IMR-90 (cell line): ENCODE measurements at regions not wholly inside any gene's neighbourhood (a gene's known extent, or its start where the extent isn't known, plus 50 kb on each side); places are given as distances from the start of the nearest gene placed in this dataset.

Experiments
- ATAC-seq: fragments of 200-7000 bp; cut with Tn5 transposase; 2 replicates; pipeline ENCODE4 v1.9.1; 2020; ENCODE audit warnings: low read depth, mild to moderate bottlenecking, moderate library complexity
- BruUV-seq: library from RNA; stranded (reverse); fragments of 400-500 nt; replicated peaks from 2 replicates; lab custom pipeline; 2021; lab: Mats Ljungman, UMichigan
- CTCF ChIA-PET: fragments of 300-600 bp; formaldehyde crosslinking; extraction: SDS; loops from one replicate; lab custom pipeline; 2021; ENCODE audit warnings: antibody characterized with exemption; lab: Yijun Ruan, JAX
- POLR2A ChIA-PET: fragments of 300-600 bp; sonication (Branson Sonifier 250); formaldehyde crosslinking; loops from one replicate; lab custom pipeline; 2022; ENCODE audit warnings: antibody characterized with exemption; ENCODE audit not compliant: unreplicated experiment; lab: Charles Lee
- DNase-seq: peaks from one replicate; pipeline ENCODE4 v3.0.0; 2013
- H2AFZ ChIP-seq: replicated peaks from 2 replicates; pipeline ENCODE3; 2013; ENCODE audit warnings: low read length, mild to moderate bottlenecking; ENCODE audit not compliant: poor library complexity
- H2AK5ac ChIP-seq: 2 replicates; pipeline ENCODE4 v1.6.1; 2013; ENCODE audit warnings: low read depth, low read length, inconsistent platforms
- H2AK9ac ChIP-seq: replicated peaks from 2 replicates; pipeline ENCODE3; 2013; ENCODE audit warnings: mild to moderate bottlenecking, low read depth, low read length, moderate library complexity; ENCODE audit not compliant: poor library complexity
- H2BK120ac ChIP-seq: 2 replicates; pipeline ENCODE4 v1.6.1; 2013; ENCODE audit warnings: low read depth, low read length, inconsistent platforms
- H2BK15ac ChIP-seq: 3 replicates; pipeline ENCODE4 v1.6.1; 2013; ENCODE audit warnings: low read depth, low read length, inconsistent platforms
- H2BK20ac ChIP-seq: 2 replicates; pipeline ENCODE4 v1.6.1; 2013; ENCODE audit warnings: low read depth, mild to moderate bottlenecking, inconsistent platforms, low read length, moderate library complexity
- H2BK5ac ChIP-seq: 2 replicates; pipeline ENCODE4 v1.6.1; 2013; ENCODE audit warnings: mild to moderate bottlenecking, low read depth, low read length, inconsistent platforms; ENCODE audit not compliant: poor library complexity, severe bottlenecking
- H3K14ac ChIP-seq: replicated peaks from 2 replicates; pipeline ENCODE4 v1.6.1; 2013; ENCODE audit warnings: low read depth, low read length, inconsistent platforms
- H3K18ac ChIP-seq: 2 replicates; pipeline ENCODE4 v1.6.1; 2013; ENCODE audit warnings: low read depth, low read length, control low read depth
- H3K23ac ChIP-seq: 2 replicates; pipeline ENCODE4 v1.6.1; 2013; ENCODE audit warnings: low read depth, low read length, inconsistent platforms
- H3K27ac ChIP-seq: 2 replicates; pipeline ENCODE4 v1.5.1; 2013; ENCODE audit warnings: mild to moderate bottlenecking, control low read depth, low read length; ENCODE audit not compliant: insufficient read depth
- H3K27me3 ChIP-seq: 2 replicates; pipeline ENCODE4 v1.6.1; 2013; ENCODE audit warnings: low read length; ENCODE audit not compliant: control insufficient read depth, insufficient read depth
- H3K36me3 ChIP-seq: 2 replicates; pipeline ENCODE4 v1.6.1; 2013; ENCODE audit warnings: low read length, mixed read lengths; ENCODE audit not compliant: control insufficient read depth, insufficient read depth
- H3K4ac ChIP-seq: 2 replicates; pipeline ENCODE4 v1.6.1; 2013; ENCODE audit warnings: low read depth, low read length, inconsistent platforms
- H3K4me1 ChIP-seq: 2 replicates; pipeline ENCODE4 v1.6.1; 2013; ENCODE audit warnings: low read length, mixed read lengths; ENCODE audit not compliant: control insufficient read depth, insufficient read depth
- H3K4me2 ChIP-seq: 2 replicates; pipeline ENCODE4 v1.6.1; 2013; ENCODE audit warnings: low read depth, mild to moderate bottlenecking, control low read depth, low read length, moderate library complexity
- H3K4me3 ChIP-seq: 2 replicates; pipeline ENCODE4 v1.5.1; 2013; ENCODE audit warnings: low read depth, mild to moderate bottlenecking, control low read depth, low read length, moderate library complexity; ENCODE audit not compliant: insufficient read depth
- H3K56ac ChIP-seq: 2 replicates; pipeline ENCODE4 v1.6.1; 2013; ENCODE audit warnings: low read length, inconsistent platforms; ENCODE audit not compliant: insufficient read depth; ENCODE audit errors: extremely low read depth
- H3K79me1 ChIP-seq, 2 experiments: 2 replicates each; pipeline ENCODE4 v1.6.1; 2013; ENCODE audit warnings: low read length in 2 of 2, inconsistent platforms in 1 of 2, low read depth in 1 of 2
- H3K9ac ChIP-seq: 2 replicates; pipeline ENCODE4 v1.6.1; 2013; ENCODE audit warnings: low read depth, low read length, control low read depth
- H3K9me1 ChIP-seq: 2 replicates; pipeline ENCODE4 v1.6.1; 2013; ENCODE audit warnings: low read length, inconsistent platforms; ENCODE audit not compliant: insufficient read depth
- H3K9me3 ChIP-seq: 2 replicates; pipeline ENCODE4 v1.6.1; 2013; ENCODE audit warnings: low read length; ENCODE audit not compliant: control insufficient read depth, insufficient read depth
- H4K20me1 ChIP-seq: 2 replicates; pipeline ENCODE4 v1.6.1; 2013; ENCODE audit warnings: low read length, inconsistent platforms; ENCODE audit not compliant: insufficient read depth
- H4K5ac ChIP-seq: 2 replicates; pipeline ENCODE4 v1.6.1; 2013; ENCODE audit warnings: mild to moderate bottlenecking, low read depth, low read length, control low read depth
- H4K8ac ChIP-seq, 2 experiments: 2 replicates each; pipeline ENCODE4 v1.6.1; 2013; ENCODE audit warnings: low read depth in 2 of 2, low read length in 2 of 2, control low read depth in 1 of 2, inconsistent platforms in 1 of 2
- H4K91ac ChIP-seq: 2 replicates; pipeline ENCODE4 v1.6.1; 2013; ENCODE audit warnings: low read depth, low read length, inconsistent platforms; ENCODE audit not compliant: insufficient read depth
- BHLHE40 ChIP-seq: fragments of 150-350 bp; IDR thresholded peaks from 2 replicates; pipeline ENCODE4 v1.6.1; 2016; ENCODE audit warnings: mild to moderate bottlenecking, low read depth, low read length
- CEBPB ChIP-seq: IDR thresholded peaks from 2 replicates; pipeline ENCODE4 v1.6.1; 2012; ENCODE audit warnings: low read depth, low read length, improper control_type of control experiment
- CHD1 ChIP-seq: IDR thresholded peaks from 2 replicates; pipeline ENCODE4 v1.6.1; 2012; ENCODE audit warnings: low read depth, low read length, improper control_type of control experiment
- ELK1 ChIP-seq: fragments of 150-350 bp; IDR thresholded peaks from 2 replicates; pipeline ENCODE4 v1.6.1; 2016; ENCODE audit warnings: low read depth, mild to moderate bottlenecking, low read length, moderate library complexity, borderline replicate concordance
- FOS ChIP-seq: fragments of 150-350 bp; IDR thresholded peaks from 2 replicates; pipeline ENCODE4 v1.6.1; 2016; ENCODE audit warnings: low read depth, low read length
- MAFK ChIP-seq: IDR thresholded peaks from 2 replicates; pipeline ENCODE4 v1.6.1; 2012; ENCODE audit warnings: low read depth, low read length, improper control_type of control experiment
- MAZ ChIP-seq: IDR thresholded peaks from 2 replicates; pipeline ENCODE4 v1.6.1; 2012; ENCODE audit warnings: low read depth, mild to moderate bottlenecking, low read length, improper control_type of control experiment, moderate library complexity, borderline replicate concordance
- MXI1 ChIP-seq: IDR thresholded peaks from 2 replicates; pipeline ENCODE4 v1.6.1; 2012; ENCODE audit warnings: low read depth, mild to moderate bottlenecking, low read length, moderate library complexity, borderline replicate concordance
- NFE2L2 ChIP-seq: fragments of 150-350 bp; IDR thresholded peaks from 2 replicates; pipeline ENCODE4 v1.6.1; 2016; ENCODE audit warnings: low read depth, mild to moderate bottlenecking, low read length
- POLR2A ChIP-seq: IDR thresholded peaks from 2 replicates; pipeline ENCODE4 v1.6.1; 2012; ENCODE audit warnings: mild to moderate bottlenecking, low read depth, low read length
- RAD21 ChIP-seq: IDR thresholded peaks from 2 replicates; pipeline ENCODE4 v1.6.1; 2012; ENCODE audit warnings: low read length, improper control_type of control experiment
- RCOR1 ChIP-seq: IDR thresholded peaks from 2 replicates; pipeline ENCODE4 v1.6.1; 2012; ENCODE audit warnings: mild to moderate bottlenecking, low read length, improper control_type of control experiment; ENCODE audit not compliant: insufficient replicate concordance
- RFX5 ChIP-seq: IDR thresholded peaks from 2 replicates; pipeline ENCODE4 v1.8.0; 2012; ENCODE audit warnings: low read depth, mild to moderate bottlenecking, low read length, moderate library complexity
- SMC3 ChIP-seq: fragments of 150-350 bp; IDR thresholded peaks from 2 replicates; pipeline ENCODE4 v1.6.1; 2016; ENCODE audit warnings: low read depth, mild to moderate bottlenecking, antibody characterized with exemption, low read length, moderate library complexity
- USF2 ChIP-seq: fragments of 150-350 bp; IDR thresholded peaks from 2 replicates; pipeline ENCODE4 v1.6.1; 2017; ENCODE audit warnings: mild to moderate bottlenecking, antibody characterized with exemption, low read length, low read depth
- WGBS, 2 experiments: methylation state at CpG; one replicate each; pipeline versions ENCODE4 v1.1.5 to v1.1.7; 2013; ENCODE audit warnings: missing lambda C conversion rate in 2 of 2; ENCODE audit not compliant: insufficient read length in 1 of 2; ENCODE audit errors: extremely low coverage in 2 of 2; 5-methylcytosine and 5-hydroxymethylcytosine counted together
- dilution Hi-C: fragments of 300-500 bp; cut with HindIII; formaldehyde crosslinking; loops from one replicate; pipeline ENCODE4 v1.14.3; 2018; ENCODE audit warnings: low sequenced_read_pairs; ENCODE audit not compliant: unreplicated experiment
- in situ Hi-C: fragments of 300-500 bp; cut with MboI; formaldehyde crosslinking; loops from 3 replicates; pipeline ENCODE4 v1.14.3; 2019; ENCODE audit warnings: low sequenced_read_pairs, inconsistent platforms, mixed read lengths
- intact Hi-C: fragments of 100-400 bp; cut with micrococcal nuclease; formaldehyde crosslinking; loops from 2 replicates; pipeline ENCODE4 v1.10.0; 2022
- TF ChIP-seq, protein P1 (sequence below): conservative IDR thresholded peaks from 2 replicates; pipeline ENCODE4 v1.5.1; 2012; ENCODE audit warnings: mild to moderate bottlenecking, low read depth, low read length, improper control_type of control experiment

DNA sequence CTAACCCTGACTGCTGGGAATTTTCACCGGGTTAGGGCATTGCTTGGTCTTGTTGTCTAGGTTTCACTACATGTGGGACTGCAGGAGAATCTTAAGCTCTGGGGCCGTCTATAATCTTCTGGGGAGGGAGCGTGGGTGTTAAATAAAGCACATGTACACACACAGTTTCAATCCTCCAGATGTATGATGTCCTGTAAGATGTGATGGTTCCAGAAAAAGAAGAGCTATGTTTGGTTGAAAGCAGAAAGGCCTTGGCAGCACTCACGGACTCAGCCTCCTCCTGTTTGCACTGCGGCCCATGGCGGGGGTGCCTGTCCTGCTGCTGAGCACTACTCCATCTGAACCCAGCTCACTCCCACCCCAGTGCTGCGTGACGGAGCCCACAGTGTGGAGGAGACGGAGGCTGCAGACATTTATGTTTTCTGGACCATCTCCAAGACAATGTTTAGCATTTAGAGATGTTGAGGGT, 343.5 kb downstream of the TEX29 start:
- peaks cover 49% of the 10 kb centered on the region for H3K9me3 ChIP-seq
- intact Hi-C loops (no loop called here), in situ Hi-C loops (no loop called here), dilution Hi-C loops (no loop called here)
- H3K4me2 ChIP-seq: no peak overlapping the region
- H3K4ac ChIP-seq: no peak overlapping the region
- no peaks in the 10 kb centered on the region for H3K4me1 ChIP-seq
- H4K20me1 ChIP-seq: no peaks in the 10 kb centered on the region
- CTCF ChIA-PET: no interaction called here
- POLR2A ChIA-PET: no interaction called here
- no peak overlapping the region for H3K9ac ChIP-seq
- H3K36me3 ChIP-seq: no peaks in the 10 kb centered on the region
- no peak overlapping the region for H2AK9ac ChIP-seq
- H4K91ac ChIP-seq: no peak overlapping the region
- H3K27me3 ChIP-seq: no peaks in the 10 kb centered on the region
- no CpG with 5 or more reads among the region's 9 CpGs for WGBS, 2 experiments
- no peak overlapping the region for H4K8ac ChIP-seq
- H2BK20ac ChIP-seq: no peak overlapping the region
- no peak for ATAC-seq
- H4K5ac ChIP-seq: no peak overlapping the region
- H3K4me3 ChIP-seq: no peak overlapping the region
- H2AK5ac ChIP-seq: no peak overlapping the region
- no peak overlapping the region for H2BK15ac ChIP-seq
- TF ChIP-seq NFE2L2 (no peak), RAD21 (no peak), MAFK (no peak), SMC3 (no peak), USF2 (no peak), CHD1 (no peak), MAZ (no peak), BHLHE40 (no peak), FOS (no peak), MXI1 (no peak), POLR2A (no peak), RFX5 (no peak), CEBPB (no peak), ELK1 (no peak), RCOR1 (no peak)
- TF ChIP-seq, protein P1, sequence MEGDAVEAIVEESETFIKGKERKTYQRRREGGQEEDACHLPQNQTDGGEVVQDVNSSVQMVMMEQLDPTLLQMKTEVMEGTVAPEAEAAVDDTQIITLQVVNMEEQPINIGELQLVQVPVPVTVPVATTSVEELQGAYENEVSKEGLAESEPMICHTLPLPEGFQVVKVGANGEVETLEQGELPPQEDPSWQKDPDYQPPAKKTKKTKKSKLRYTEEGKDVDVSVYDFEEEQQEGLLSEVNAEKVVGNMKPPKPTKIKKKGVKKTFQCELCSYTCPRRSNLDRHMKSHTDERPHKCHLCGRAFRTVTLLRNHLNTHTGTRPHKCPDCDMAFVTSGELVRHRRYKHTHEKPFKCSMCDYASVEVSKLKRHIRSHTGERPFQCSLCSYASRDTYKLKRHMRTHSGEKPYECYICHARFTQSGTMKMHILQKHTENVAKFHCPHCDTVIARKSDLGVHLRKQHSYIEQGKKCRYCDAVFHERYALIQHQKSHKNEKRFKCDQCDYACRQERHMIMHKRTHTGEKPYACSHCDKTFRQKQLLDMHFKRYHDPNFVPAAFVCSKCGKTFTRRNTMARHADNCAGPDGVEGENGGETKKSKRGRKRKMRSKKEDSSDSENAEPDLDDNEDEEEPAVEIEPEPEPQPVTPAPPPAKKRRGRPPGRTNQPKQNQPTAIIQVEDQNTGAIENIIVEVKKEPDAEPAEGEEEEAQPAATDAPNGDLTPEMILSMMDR: no peak
- H3K23ac ChIP-seq: no peak overlapping the region
- H2BK120ac ChIP-seq: no peak overlapping the region
- DNase-seq: no peak
- H3K14ac ChIP-seq: no peak overlapping the region
- BruUV-seq: no TSS peak
- H2BK5ac ChIP-seq: no peak overlapping the region
- H3K27ac ChIP-seq: no peak overlapping the region
- H3K79me1 ChIP-seq: no peaks in the 10 kb centered on the region
- H3K18ac ChIP-seq: no peak overlapping the region
- no peak overlapping the region for H2AFZ ChIP-seq
- H3K9me1 ChIP-seq: no peaks in the 10 kb centered on the region
- no peak overlapping the region for H3K56ac ChIP-seq
